Neural progenitor cell (in vitro differentiated cells): ENCODE measurements at regions not wholly inside any gene's neighbourhood (a gene's known extent, or its start where the extent isn't known, plus 50 kb on each side); places are given as distances from the start of the nearest gene placed in this dataset.
"Not testable (repeated sequence)": the region's sequence is repeated elsewhere in the genome, so short reads cannot be mapped to it uniquely, and the experiment has no call there.

Experiments
- DNase-seq: peaks from one replicate; pipeline ENCODE4 v3.0.0-alpha.2; 2016; ENCODE audit warnings: low spot score
- H2AFZ ChIP-seq: fragments of 200-600 bp; sonication (generic); replicated peaks from 2 replicates; pipeline ENCODE4 v1.6.1; 2016; ENCODE audit warnings: antibody characterized with exemption
- H3F3A ChIP-seq: fragments of 200-600 bp; sonication (generic); 2 replicates; pipeline ENCODE4 v1.6.1; 2016; ENCODE audit warnings: antibody characterized with exemption, low read depth
- H3K27ac ChIP-seq: fragments of 200-600 bp; sonication (generic); 2 replicates; pipeline ENCODE4 v1.5.1; 2016; ENCODE audit warnings: mild to moderate bottlenecking
- H3K27me3 ChIP-seq: fragments of 200-600 bp; sonication (generic); 2 replicates; pipeline ENCODE4 v1.6.1; 2016; ENCODE audit warnings: mild to moderate bottlenecking, moderate library complexity
- H3K36me3 ChIP-seq: fragments of 200-600 bp; sonication (generic); 2 replicates; pipeline ENCODE4 v1.5.1; 2016
- H3K4me1 ChIP-seq: fragments of 200-600 bp; sonication (generic); 2 replicates; pipeline ENCODE4 v1.6.1; 2016; ENCODE audit warnings: mixed run types
- H3K4me2 ChIP-seq: fragments of 200-600 bp; sonication (generic); 2 replicates; pipeline ENCODE4 v1.6.1; 2016
- H3K4me3 ChIP-seq: fragments of 200-600 bp; sonication (generic); 2 replicates; pipeline ENCODE4 v1.5.1; 2016
- H3K79me2 ChIP-seq: fragments of 200-600 bp; sonication (generic); 2 replicates; pipeline ENCODE4 v1.6.1; 2016; ENCODE audit warnings: low read depth
- H3K9ac ChIP-seq: fragments of 200-600 bp; sonication (generic); 2 replicates; pipeline ENCODE4 v1.6.1; 2016
- H3K9me3 ChIP-seq: fragments of 200-600 bp; sonication (generic); 2 replicates; pipeline ENCODE4 v1.5.1; 2016; ENCODE audit warnings: low read depth
- H4K20me1 ChIP-seq: fragments of 200-600 bp; sonication (generic); 2 replicates; pipeline ENCODE4 v1.6.1; 2016; ENCODE audit warnings: low read depth
- H3K27ac Mint-ChIP-seq: 3 replicates; pipeline ENCODE4 v1.8.0; 2021; ENCODE audit warnings: mixed read lengths
- H3K27me3 Mint-ChIP-seq: 2 replicates; pipeline ENCODE4 v1.8.0; 2022; ENCODE audit warnings: low read depth, mild to moderate bottlenecking, inconsistent platforms, moderate library complexity, mixed read lengths; ENCODE audit not compliant: insufficient read depth
- H3K36me3 Mint-ChIP-seq: 3 replicates; pipeline ENCODE4 v1.8.0; 2021; ENCODE audit warnings: mixed read lengths
- H3K4me1 Mint-ChIP-seq: 3 replicates; pipeline ENCODE4 v1.8.0; 2021; ENCODE audit warnings: mixed read lengths
- H3K4me3 Mint-ChIP-seq: 3 replicates; pipeline ENCODE4 v1.8.0; 2021; ENCODE audit warnings: mild to moderate bottlenecking, moderate library complexity, mixed read lengths
- H3K9me3 Mint-ChIP-seq: 3 replicates; pipeline ENCODE4 v1.8.0; 2020; ENCODE audit warnings: mixed read lengths
- EZH2 ChIP-seq: fragments of 200-600 bp; sonication (generic); IDR thresholded peaks from 2 replicates; pipeline ENCODE4 v1.6.1; 2017; ENCODE audit warnings: antibody characterized with exemption, mild to moderate bottlenecking, moderate library complexity

GRCh38 chr9:63813391-63814021, 1471.5 kb downstream of the FOXD4L5 start:
- H3K4me1 ChIP-seq, H3K79me2 ChIP-seq, H3K27ac ChIP-seq, H3F3A ChIP-seq, H3K36me3 Mint-ChIP-seq, H3K9ac ChIP-seq, H3K4me3 Mint-ChIP-seq, H2AFZ ChIP-seq, H3K27ac Mint-ChIP-seq, H4K20me1 ChIP-seq, H3K36me3 ChIP-seq, DNase-seq: not testable (repeated sequence)
- Histone ChIP-seq H3K4me3 (peak overlapping the region; percentile 37), H3K27me3 (peaks cover 31% of the 10 kb centered on the region), H3K9me3 (peaks cover 12% of the 10 kb centered on the region), H3K4me2 (peak overlapping the region; percentile 52)
- Mint-ChIP-seq H3K27me3 (peaks cover 25% of the 10 kb centered on the region), H3K9me3 (peaks cover 54% of the 10 kb centered on the region), H3K4me1 (peaks cover 12% of the 10 kb centered on the region)
- TF ChIP-seq EZH2, result peak; percentile 61

GRCh38 chr9:63812822-63813221, 1472.2 kb downstream of the FOXD4L5 start:
- H3K36me3 Mint-ChIP-seq, H3K27ac ChIP-seq, DNase-seq, H3K27ac Mint-ChIP-seq, H2AFZ ChIP-seq, H3K4me3 Mint-ChIP-seq, H3K79me2 ChIP-seq, H3K36me3 ChIP-seq, H3K9ac ChIP-seq, H3K4me1 ChIP-seq, H3K4me1 Mint-ChIP-seq, H3K4me2 ChIP-seq, H3K4me3 ChIP-seq, H4K20me1 ChIP-seq, H3F3A ChIP-seq: not testable (repeated sequence)
- Mint-ChIP-seq H3K27me3 (peaks cover 20% of the 10 kb centered on the region), H3K9me3 (peaks cover 52% of the 10 kb centered on the region)
- peaks cover 12% of the 10 kb centered on the region for H3K9me3 ChIP-seq
- peaks cover 26% of the 10 kb centered on the region for H3K27me3 ChIP-seq

- not testable (repeated sequence) for H3K9me3 ChIP-seq, H4K20me1 ChIP-seq, H3F3A ChIP-seq, H3K27me3 ChIP-seq, DNase-seq, H3K27me3 Mint-ChIP-seq, H3K27ac ChIP-seq, H3K4me1 Mint-ChIP-seq, H3K79me2 ChIP-seq, H3K27ac Mint-ChIP-seq, H3K4me3 ChIP-seq, H3K9ac ChIP-seq, H3K36me3 ChIP-seq, H3K4me2 ChIP-seq, H3K4me1 ChIP-seq, H3K36me3 Mint-ChIP-seq, H2AFZ ChIP-seq, H3K4me3 Mint-ChIP-seq
- peaks cover 42% of the 10 kb centered on the region for H3K9me3 Mint-ChIP-seq
Measured at GRCh38 chr9:63804205-63804604, 1480.8 kb downstream of the FOXD4L5 start.

GRCh38 chr9:63794081-63794685, 1490.8 kb downstream of the FOXD4L5 start:
- not testable (repeated sequence) for H3K27ac ChIP-seq, H3K79me2 ChIP-seq, H4K20me1 ChIP-seq, H3K36me3 ChIP-seq, H3K36me3 Mint-ChIP-seq, DNase-seq, H3K27me3 Mint-ChIP-seq, H3K4me1 Mint-ChIP-seq, H3K4me3 Mint-ChIP-seq, H3K4me3 ChIP-seq, H3F3A ChIP-seq, H3K27me3 ChIP-seq, H3K4me2 ChIP-seq, H3K27ac Mint-ChIP-seq, H2AFZ ChIP-seq, H3K9ac ChIP-seq, H3K4me1 ChIP-seq
- peaks cover 22% of the 10 kb centered on the region for H3K9me3 ChIP-seq
- H3K9me3 Mint-ChIP-seq, result peaks cover 39% of the 10 kb centered on the region

- not testable (repeated sequence) for H3K4me2 ChIP-seq, H3F3A ChIP-seq, H3K4me3 Mint-ChIP-seq, H3K27me3 Mint-ChIP-seq, H3K4me1 Mint-ChIP-seq, H3K27me3 ChIP-seq, H3K4me1 ChIP-seq, H3K36me3 Mint-ChIP-seq, H3K79me2 ChIP-seq, DNase-seq, H3K27ac ChIP-seq, H3K36me3 ChIP-seq, H3K4me3 ChIP-seq, H3K9ac ChIP-seq, H2AFZ ChIP-seq, H4K20me1 ChIP-seq, H3K27ac Mint-ChIP-seq
- H3K9me3 Mint-ChIP-seq, result peaks cover 41% of the 10 kb centered on the region
- peaks cover 19% of the 10 kb centered on the region for H3K9me3 ChIP-seq
Measured at GRCh38 chr9:63787454-63787853, 1497.6 kb downstream of the FOXD4L5 start.

GRCh38 chr9:63785059-63785458, 1500.0 kb downstream of the FOXD4L5 start:
- peaks cover 27% of the 10 kb centered on the region for H3K9me3 Mint-ChIP-seq
- H2AFZ ChIP-seq, H3K36me3 ChIP-seq, H4K20me1 ChIP-seq, H3K4me3 Mint-ChIP-seq, H3K4me3 ChIP-seq, DNase-seq, H3K36me3 Mint-ChIP-seq, H3K9ac ChIP-seq, H3K79me2 ChIP-seq, H3F3A ChIP-seq, H3K27me3 Mint-ChIP-seq, H3K4me1 ChIP-seq, H3K27ac Mint-ChIP-seq, H3K4me2 ChIP-seq, H3K4me1 Mint-ChIP-seq, H3K27ac ChIP-seq, H3K27me3 ChIP-seq: not testable (repeated sequence)
- H3K9me3 ChIP-seq, result peaks cover 11% of the 10 kb centered on the region

GRCh38 chr9:63784421-63784820, 1500.6 kb downstream of the FOXD4L5 start:
- H3K27ac Mint-ChIP-seq, H3K27me3 ChIP-seq, H3K27me3 Mint-ChIP-seq, H3K36me3 Mint-ChIP-seq, H2AFZ ChIP-seq, H3K9ac ChIP-seq, H3K4me3 Mint-ChIP-seq, H3K79me2 ChIP-seq, H3K4me3 ChIP-seq, H3K36me3 ChIP-seq, H4K20me1 ChIP-seq, H3K27ac ChIP-seq, H3F3A ChIP-seq, H3K4me1 Mint-ChIP-seq, DNase-seq, H3K4me1 ChIP-seq, H3K4me2 ChIP-seq: not testable (repeated sequence)
- H3K9me3 Mint-ChIP-seq, result peaks cover 22% of the 10 kb centered on the region
- H3K9me3 ChIP-seq, result peaks cover 11% of the 10 kb centered on the region

- H3K36me3 ChIP-seq, H3K4me2 ChIP-seq, H3K27me3 Mint-ChIP-seq, H2AFZ ChIP-seq, H3K9me3 ChIP-seq, H3K4me1 ChIP-seq, H3K36me3 Mint-ChIP-seq, H3K4me3 Mint-ChIP-seq, H3K9ac ChIP-seq, H3K79me2 ChIP-seq, H3K27ac ChIP-seq, H4K20me1 ChIP-seq, H3K27ac Mint-ChIP-seq, H3K4me3 ChIP-seq, DNase-seq, H3K4me1 Mint-ChIP-seq, H3F3A ChIP-seq, H3K27me3 ChIP-seq: not testable (repeated sequence)
- H3K9me3 Mint-ChIP-seq, result peaks cover 12% of the 10 kb centered on the region
Measured at GRCh38 chr9:63781817-63782439, 1503.1 kb downstream of the FOXD4L5 start.
